ENCODE measurements at regions not wholly inside any gene's neighbourhood (a gene's known extent, or its start where the extent isn't known, plus 50 kb on each side); places are given as distances from the start of the nearest gene placed in this dataset.

DNA sequence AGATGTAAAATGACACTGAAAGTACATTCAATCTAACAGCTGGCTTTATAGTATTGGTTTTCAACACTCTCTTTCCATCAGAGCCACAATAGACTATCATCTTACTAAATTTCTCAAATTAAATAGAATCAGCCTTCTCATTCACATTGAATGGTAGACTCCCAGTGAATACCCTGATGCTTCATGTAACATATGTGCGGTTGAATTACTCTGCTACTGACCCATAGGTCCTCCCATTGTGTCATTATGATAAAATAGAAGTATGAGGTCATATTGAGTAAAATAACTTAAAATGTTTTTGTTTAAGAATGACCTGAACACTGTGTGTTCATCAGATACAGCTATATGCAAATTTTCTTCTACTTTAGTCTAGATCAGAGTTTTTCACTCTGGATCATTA, 75.9 kb upstream of the ADAMTSL1 start:
- peaks cover 0 to 5% of the 10 kb centered on the region in 2 donors for H3K4me1 ChIP-seq (ENCODE audit: control insufficient read depth in 2 of 2, insufficient read depth in 2 of 2, low read length in 2 of 2)
- H3K27me3 ChIP-seq (ENCODE audit: control insufficient read depth in 2 of 2, insufficient read depth in 2 of 2, low read length in 2 of 2), result no peaks in the 10 kb centered on the region
- no peak overlapping the region for H3K4me3 ChIP-seq (ENCODE audit: low read length in 2 of 2)
- no peaks in the 10 kb centered on the region for H3K9me3 ChIP-seq (ENCODE audit: control insufficient read depth in 2 of 2, low read length in 2 of 2)
- H3K27ac ChIP-seq (ENCODE audit: low read depth in 2 of 2, low read length in 2 of 2), result no peak overlapping the region
- H3K36me3 ChIP-seq (ENCODE audit: control insufficient read depth in 2 of 2, insufficient read depth in 2 of 2, low read length in 2 of 2), result no peaks in the 10 kb centered on the region
- H3K9ac ChIP-seq (ENCODE audit: low read depth in 1 of 2, low read length in 2 of 2), result no peak overlapping the region

DNA sequence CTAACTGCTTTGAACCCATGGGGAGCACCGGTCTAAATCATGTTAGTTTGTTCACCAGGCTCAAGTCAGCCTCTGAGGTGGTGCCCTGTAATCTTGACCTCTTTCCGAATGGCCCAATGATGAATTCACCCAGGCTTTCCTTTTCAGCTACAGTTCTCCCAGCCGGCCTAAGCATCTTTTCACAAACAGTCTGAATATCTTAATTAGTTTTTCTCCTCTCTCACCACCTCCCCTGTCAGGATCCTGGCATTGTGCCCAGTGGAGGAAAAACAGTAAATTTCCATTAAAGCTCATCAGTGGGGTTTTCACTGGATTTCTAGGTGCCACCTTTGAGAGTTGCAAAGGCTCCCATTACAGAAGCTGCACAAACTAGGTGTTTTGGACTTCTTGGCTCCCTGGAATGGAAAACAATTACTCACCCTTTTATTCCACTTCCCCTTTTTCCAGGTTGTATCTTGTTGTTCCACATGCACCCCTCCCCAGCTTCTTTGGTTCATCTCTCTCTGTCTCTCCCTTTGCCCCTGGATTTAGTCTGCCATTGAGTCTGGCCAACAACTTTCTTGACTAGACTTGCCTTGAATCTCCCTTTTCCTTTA, 69.4 kb upstream of the ADAMTSL1 start:
- no peaks in the 10 kb centered on the region for H3K27me3 ChIP-seq (ENCODE audit: control insufficient read depth in 2 of 2, insufficient read depth in 2 of 2, low read length in 2 of 2)
- no peaks in the 10 kb centered on the region for H3K9me3 ChIP-seq (ENCODE audit: control insufficient read depth in 2 of 2, low read length in 2 of 2)
- H3K4me1 ChIP-seq (ENCODE audit: control insufficient read depth in 2 of 2, insufficient read depth in 2 of 2, low read length in 2 of 2), result no peaks in the 10 kb centered on the region
- H3K27ac ChIP-seq (ENCODE audit: low read depth in 2 of 2, low read length in 2 of 2), result no peak overlapping the region
- no peak overlapping the region for H3K9ac ChIP-seq (ENCODE audit: low read depth in 1 of 2, low read length in 2 of 2)
- no peaks in the 10 kb centered on the region for H3K36me3 ChIP-seq (ENCODE audit: control insufficient read depth in 2 of 2, insufficient read depth in 2 of 2, low read length in 2 of 2)
- no peak overlapping the region for H3K4me3 ChIP-seq (ENCODE audit: low read length in 2 of 2)

DNA sequence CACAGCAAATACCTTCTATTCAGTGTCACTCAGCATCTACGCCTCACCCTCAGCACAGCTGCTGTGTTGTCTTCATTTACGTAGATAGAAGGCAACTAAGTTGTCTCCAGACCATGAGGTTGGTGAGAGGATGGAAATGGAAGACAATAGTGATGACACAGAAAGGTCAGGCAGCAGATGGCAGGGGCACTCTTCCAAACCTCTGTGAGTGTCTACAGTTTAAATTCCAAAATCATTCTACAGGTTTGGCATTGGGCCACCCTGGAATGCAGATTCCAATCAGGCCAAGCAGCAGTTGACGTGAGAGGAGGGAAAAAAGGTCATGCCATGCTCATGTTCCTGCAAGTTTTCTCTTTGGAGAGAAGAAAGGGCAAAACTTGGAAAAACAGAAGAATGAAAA, 68.7 kb upstream of the ADAMTSL1 start:
- Histone ChIP-seq H3K4me3 (ENCODE audit: low read length in 2 of 2) (no peak overlapping the region), H3K27me3 (ENCODE audit: control insufficient read depth in 2 of 2, insufficient read depth in 2 of 2, low read length in 2 of 2) (no peaks in the 10 kb centered on the region), H3K9me3 (ENCODE audit: control insufficient read depth in 2 of 2, low read length in 2 of 2) (no peaks in the 10 kb centered on the region), H3K36me3 (ENCODE audit: control insufficient read depth in 2 of 2, insufficient read depth in 2 of 2, low read length in 2 of 2) (no peaks in the 10 kb centered on the region), H3K4me1 (ENCODE audit: control insufficient read depth in 2 of 2, insufficient read depth in 2 of 2, low read length in 2 of 2) (no peaks in the 10 kb centered on the region), H3K9ac (ENCODE audit: low read depth in 1 of 2, low read length in 2 of 2) (no peak overlapping the region), H3K27ac (ENCODE audit: low read depth in 2 of 2, low read length in 2 of 2) (no peak overlapping the region)

GRCh38 chr9:18410983-18411382, 63.0 kb upstream of the ADAMTSL1 start:
- no peaks in the 10 kb centered on the region for H3K9me3 ChIP-seq (ENCODE audit: control insufficient read depth in 2 of 2, low read length in 2 of 2)
- no peak overlapping the region for H3K27ac ChIP-seq (ENCODE audit: low read depth in 2 of 2, low read length in 2 of 2)
- no peaks in the 10 kb centered on the region for H3K4me1 ChIP-seq (ENCODE audit: control insufficient read depth in 2 of 2, insufficient read depth in 2 of 2, low read length in 2 of 2)
- H3K9ac ChIP-seq (ENCODE audit: low read depth in 1 of 2, low read length in 2 of 2), result no peak overlapping the region
- H3K4me3 ChIP-seq (ENCODE audit: low read length in 2 of 2), result no peak overlapping the region
- no peaks in the 10 kb centered on the region for H3K27me3 ChIP-seq (ENCODE audit: control insufficient read depth in 2 of 2, insufficient read depth in 2 of 2, low read length in 2 of 2)
- no peaks in the 10 kb centered on the region for H3K36me3 ChIP-seq (ENCODE audit: control insufficient read depth in 2 of 2, insufficient read depth in 2 of 2, low read length in 2 of 2)

DNA sequence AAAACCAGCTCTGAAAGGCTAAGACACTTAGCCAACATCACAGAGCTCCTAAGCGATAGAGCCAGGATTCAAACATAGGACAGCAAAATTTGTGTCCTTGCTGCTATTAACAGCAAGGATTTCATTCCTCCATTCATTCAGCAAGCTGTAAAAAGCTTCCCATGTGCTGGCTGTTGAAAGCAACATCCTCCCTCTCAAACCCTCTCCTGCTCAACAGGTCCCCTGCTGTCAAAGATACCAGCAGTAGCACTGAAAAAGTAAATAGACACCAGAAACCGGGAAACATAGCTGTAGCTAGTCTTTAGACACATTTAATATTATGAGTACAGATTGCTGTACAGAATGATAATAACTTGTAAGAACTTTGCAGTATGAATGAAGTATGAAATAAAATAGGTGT, 52.6 kb upstream of the ADAMTSL1 start:
- no peak overlapping the region for H3K27ac ChIP-seq (ENCODE audit: low read depth in 2 of 2, low read length in 2 of 2)
- H3K36me3 ChIP-seq (ENCODE audit: control insufficient read depth in 2 of 2, insufficient read depth in 2 of 2, low read length in 2 of 2), result no peaks in the 10 kb centered on the region
- no peak overlapping the region for H3K4me3 ChIP-seq (ENCODE audit: low read length in 2 of 2)
- H3K27me3 ChIP-seq (ENCODE audit: control insufficient read depth in 2 of 2, insufficient read depth in 2 of 2, low read length in 2 of 2), result no peaks in the 10 kb centered on the region
- H3K4me1 ChIP-seq (ENCODE audit: control insufficient read depth in 2 of 2, insufficient read depth in 2 of 2, low read length in 2 of 2), result no peaks in the 10 kb centered on the region
- H3K9ac ChIP-seq (ENCODE audit: low read depth in 1 of 2, low read length in 2 of 2), result no peak overlapping the region
- H3K9me3 ChIP-seq (ENCODE audit: control insufficient read depth in 2 of 2, low read length in 2 of 2), result no peaks in the 10 kb centered on the region

DNA sequence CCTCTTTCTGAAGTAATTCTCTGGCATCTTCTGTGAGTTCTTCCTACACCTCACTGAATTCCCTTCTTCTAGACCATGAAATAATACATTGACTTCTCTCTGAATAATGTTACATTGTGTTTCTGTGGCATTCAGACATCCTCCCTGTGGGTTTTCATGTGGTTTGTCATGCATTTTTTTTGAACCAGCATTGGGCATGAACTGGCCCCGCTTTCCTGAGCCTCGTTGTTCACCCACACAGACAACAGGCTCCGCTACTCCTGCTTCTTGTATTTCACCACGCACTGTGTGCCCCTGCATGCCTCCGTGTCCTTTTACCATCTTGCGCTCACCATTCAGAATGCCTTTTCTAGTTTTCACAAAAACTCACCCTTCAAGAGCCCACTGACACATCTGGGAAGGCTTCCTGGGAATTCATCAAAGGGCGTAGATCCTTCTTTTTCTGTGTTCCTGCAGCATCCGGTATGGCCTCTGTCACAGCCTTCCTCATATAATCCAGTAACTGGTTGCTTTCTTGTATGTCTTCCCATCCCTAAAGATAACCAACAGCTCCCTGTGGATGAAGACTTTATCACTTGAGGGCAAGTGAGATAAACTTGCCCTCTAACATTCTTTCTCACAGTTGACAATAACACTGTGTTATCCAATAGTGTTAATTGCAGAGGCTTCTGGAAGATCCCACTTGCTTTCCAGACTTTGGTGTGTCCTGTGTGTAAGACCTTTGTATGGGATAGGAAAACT, 51.5 kb upstream of the ADAMTSL1 start:
- Histone ChIP-seq H3K27ac (ENCODE audit: low read depth in 2 of 2, low read length in 2 of 2) (no peak overlapping the region), H3K9ac (ENCODE audit: low read depth in 1 of 2, low read length in 2 of 2) (no peak overlapping the region), H3K36me3 (ENCODE audit: control insufficient read depth in 2 of 2, insufficient read depth in 2 of 2, low read length in 2 of 2) (no peaks in the 10 kb centered on the region), H3K4me3 (ENCODE audit: low read length in 2 of 2) (no peak overlapping the region), H3K27me3 (ENCODE audit: control insufficient read depth in 2 of 2, insufficient read depth in 2 of 2, low read length in 2 of 2) (no peaks in the 10 kb centered on the region), H3K9me3 (ENCODE audit: control insufficient read depth in 2 of 2, low read length in 2 of 2) (no peaks in the 10 kb centered on the region), H3K4me1 (ENCODE audit: control insufficient read depth in 2 of 2, insufficient read depth in 2 of 2, low read length in 2 of 2) (no peaks in the 10 kb centered on the region)

GRCh38 chr9:18423791-18424531, 50.0 kb upstream of the ADAMTSL1 start:
- H3K36me3 ChIP-seq (ENCODE audit: control insufficient read depth in 2 of 2, insufficient read depth in 2 of 2, low read length in 2 of 2), result no peaks in the 10 kb centered on the region
- no peaks in the 10 kb centered on the region for H3K27me3 ChIP-seq (ENCODE audit: control insufficient read depth in 2 of 2, insufficient read depth in 2 of 2, low read length in 2 of 2)
- no peaks in the 10 kb centered on the region for H3K4me1 ChIP-seq (ENCODE audit: control insufficient read depth in 2 of 2, insufficient read depth in 2 of 2, low read length in 2 of 2)
- H3K4me3 ChIP-seq (ENCODE audit: low read length in 2 of 2), result no peak overlapping the region
- no peak overlapping the region for H3K27ac ChIP-seq (ENCODE audit: low read depth in 2 of 2, low read length in 2 of 2)
- no peak overlapping the region for H3K9ac ChIP-seq (ENCODE audit: low read depth in 1 of 2, low read length in 2 of 2)
- H3K9me3 ChIP-seq (ENCODE audit: control insufficient read depth in 2 of 2, low read length in 2 of 2), result no peaks in the 10 kb centered on the region

Measured in mucosa of rectum (tissue), 2 donors.